SHP77 treated with DMSO at 0.1 percent for 48 hours (cell line): ENCODE measurements at regions not wholly inside any gene's neighbourhood (a gene's known extent, or its start where the extent isn't known, plus 50 kb on each side); places are given as distances from the start of the nearest gene placed in this dataset.

ENCODE experiments used
- DNase-seq: peaks from one replicate; lab custom pipeline; 2025; lab: John Stamatoyannopoulos, UW

GRCh38 chr2:67340133-67341011 is 56.8 kb upstream of the ETAA1 start:
- no peak for DNase-seq

GRCh38 chr2:67341012-67341318 is 56.2 kb upstream of the ETAA1 start:
- no peak for DNase-seq

DNA sequence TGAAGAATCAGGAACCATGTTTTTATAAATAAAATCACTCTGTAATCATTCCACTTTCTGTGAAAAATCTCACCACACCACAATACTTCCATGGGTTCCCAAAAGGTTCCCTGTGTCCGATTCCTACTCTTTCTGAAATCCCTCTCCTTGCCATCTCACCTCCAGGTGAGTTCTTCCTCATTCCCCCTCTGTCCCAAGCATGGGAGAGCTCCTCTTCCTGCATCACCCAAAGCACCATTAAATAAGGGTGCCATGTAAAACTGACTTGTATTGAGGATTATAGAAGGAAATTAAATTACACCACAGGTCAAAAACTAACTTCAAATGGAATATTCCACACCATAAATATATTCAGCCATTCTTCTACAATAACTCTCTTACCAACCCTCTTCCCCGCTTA is 55.8 kb upstream of the ETAA1 start:
- DNase-seq: no peak

DNA sequence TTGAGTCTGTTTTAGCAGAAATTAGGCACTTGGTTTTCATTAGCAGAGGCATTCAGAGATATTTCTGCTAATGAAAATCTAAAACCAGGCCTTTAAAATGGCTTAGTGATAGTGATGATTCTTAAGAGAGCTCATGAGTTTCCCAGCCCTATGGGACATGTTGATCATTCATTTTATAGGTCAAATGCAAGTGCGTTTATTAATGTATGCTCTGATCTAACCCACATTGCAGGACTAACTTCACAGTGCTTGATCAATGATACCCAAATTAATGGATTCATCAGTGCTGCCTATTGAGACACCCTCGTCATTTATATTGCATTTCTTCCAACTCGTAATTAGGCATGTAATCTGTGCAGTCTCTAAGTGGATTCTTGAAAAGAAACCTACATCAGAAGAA is 54.7 kb upstream of the ETAA1 start:
- no peak for DNase-seq

DNA sequence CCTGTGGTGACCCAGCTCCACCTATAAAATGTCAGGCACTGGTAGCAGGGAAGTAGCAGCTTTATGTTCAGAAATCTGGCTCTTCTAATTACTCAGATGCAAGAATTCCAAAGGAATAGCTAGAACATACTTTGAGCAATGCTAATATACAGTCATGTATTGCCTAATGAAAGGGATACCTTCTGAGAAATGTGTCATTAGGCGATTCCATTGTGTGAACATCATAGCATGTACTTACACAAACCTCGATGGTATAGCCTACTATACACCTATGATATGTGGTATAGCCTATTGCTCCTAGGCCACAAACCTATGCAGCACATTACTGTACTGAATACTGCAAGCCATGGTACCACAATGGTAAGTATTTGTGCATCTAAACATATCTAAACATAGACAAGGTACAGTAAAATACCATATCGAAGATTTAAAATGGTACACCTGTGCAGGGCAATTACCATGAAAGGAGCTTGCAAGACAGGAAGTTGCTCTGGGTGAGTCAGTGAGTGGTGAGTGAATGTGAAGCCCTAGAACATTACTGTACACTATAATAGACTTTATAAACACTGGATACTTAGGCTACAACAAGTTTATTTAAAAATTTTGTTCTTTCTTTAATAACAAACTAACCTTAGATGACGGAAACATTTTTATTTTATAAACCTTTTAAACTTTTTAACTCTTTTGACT is 50.3 kb upstream of the ETAA1 start:
- no peak for DNase-seq
